Iris pigment epithelial cell (primary cell): ENCODE measurements at regions not wholly inside any gene's neighbourhood (a gene's known extent, or its start where the extent isn't known, plus 50 kb on each side); places are given as distances from the start of the nearest gene placed in this dataset.
"Not testable (repeated sequence)": the region's sequence is repeated elsewhere in the genome, so short reads cannot be mapped to it uniquely, and the experiment has no call there.

Source experiments
- DNase-seq: peaks from one replicate; pipeline ENCODE4 v3.0.0-alpha.2; 2011; ENCODE audit warnings: low read depth

GRCh38 chr2:133624551-133624950 lies 56.3 kb upstream of the NCKAP5 start:
- DNase-seq = no peak

GRCh38 chr2:133627741-133628140 lies 59.5 kb upstream of the NCKAP5 start:
- DNase-seq = no peak

GRCh38 chr2:133633309-133633708 lies 65.0 kb upstream of the NCKAP5 start:
- no peak for DNase-seq

GRCh38 chr2:133633881-133634409 lies 65.7 kb upstream of the NCKAP5 start:
- DNase-seq = peak; percentile 89

- peak; percentile 31 for DNase-seq
Measured at GRCh38 chr2:133635131-133635530, 66.9 kb upstream of the NCKAP5 start.

GRCh38 chr2:133636287-133636686 lies 68.0 kb upstream of the NCKAP5 start:
- no peak for DNase-seq

GRCh38 chr2:133640103-133640502 lies 71.8 kb upstream of the NCKAP5 start:
- no peak for DNase-seq

- peak; percentile 49 for DNase-seq
Measured at GRCh38 chr2:133641497-133641896, 73.2 kb upstream of the NCKAP5 start.

GRCh38 chr2:133641942-133642725 lies 73.9 kb upstream of the NCKAP5 start:
- peak; percentile 9 for DNase-seq

- peak; percentile 71 for DNase-seq
Measured at GRCh38 chr2:133642791-133643191, 74.5 kb upstream of the NCKAP5 start.

- no peak for DNase-seq
Measured at GRCh38 chr2:133643863-133644262, 75.6 kb upstream of the NCKAP5 start.

- DNase-seq = no peak
Measured at GRCh38 chr2:133644846-133645245, 76.6 kb upstream of the NCKAP5 start.

- DNase-seq = not testable (repeated sequence)
Measured at GRCh38 chr2:133647386-133647785, 79.1 kb upstream of the NCKAP5 start.

GRCh38 chr2:133651861-133652260 lies 83.6 kb upstream of the NCKAP5 start:
- DNase-seq = no peak

- DNase-seq = peak; percentile 38
Measured at GRCh38 chr2:133652398-133652797, 84.1 kb upstream of the NCKAP5 start.

- no peak for DNase-seq
Measured at GRCh38 chr2:133653056-133653455, 84.8 kb upstream of the NCKAP5 start.

- DNase-seq = no peak
Measured at GRCh38 chr2:133654949-133655348, 86.7 kb upstream of the NCKAP5 start.

- DNase-seq = no peak
Measured at GRCh38 chr2:133655610-133656009, 87.3 kb upstream of the NCKAP5 start.

- DNase-seq = peak; percentile 93
Measured at GRCh38 chr2:133657591-133657990, 89.3 kb upstream of the NCKAP5 start.

- DNase-seq = peak; percentile 84
Measured at GRCh38 chr2:133658020-133658903, 90.0 kb upstream of the NCKAP5 start.

- DNase-seq = peak; percentile 20
Measured at GRCh38 chr2:133660510-133660909, 92.2 kb upstream of the NCKAP5 start.

- no peak for DNase-seq
Measured at GRCh38 chr2:133661392-133661791, 93.1 kb upstream of the NCKAP5 start.

- DNase-seq = peak; percentile 11
Measured at GRCh38 chr2:133666621-133667020, 98.4 kb upstream of the NCKAP5 start.
